ENCODE measurements at regions not wholly inside any gene's neighbourhood (a gene's known extent, or its start where the extent isn't known, plus 50 kb on each side); places are given as distances from the start of the nearest gene placed in this dataset.

DNA sequence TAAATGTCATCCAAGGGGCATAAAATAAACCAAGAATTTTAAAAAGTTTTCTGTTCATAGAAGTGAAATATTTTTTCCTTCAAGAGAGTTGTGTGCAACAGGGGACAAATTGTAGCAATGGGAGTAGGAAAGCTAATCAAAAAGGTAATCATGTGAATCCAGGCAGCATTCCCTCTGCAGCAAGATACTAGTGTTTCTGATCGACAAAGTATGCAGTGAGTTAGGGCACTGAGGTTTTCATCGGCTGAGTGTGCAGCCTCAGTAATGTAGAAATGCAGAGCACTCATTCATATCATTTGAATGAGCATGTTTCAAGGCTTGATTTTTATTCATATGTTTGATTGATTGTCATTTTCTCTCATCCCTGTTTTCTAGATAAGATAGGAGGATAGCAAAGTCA, 321.7 kb downstream of the PCDH7 start:
- no peaks in the 10 kb centered on the region for H3K36me3 ChIP-seq (ENCODE audit: insufficient read depth, low read length)
- no peak overlapping the region for H3K27ac Mint-ChIP-seq
- peaks cover 5% of the 10 kb centered on the region for H3K9me3 Mint-ChIP-seq
- DNase-seq, result no peak
- ChIA-PET CTCF (no interaction called here), POLR2A (no interaction called here)
- no peaks in the 10 kb centered on the region for H3K27me3 Mint-ChIP-seq
- no peaks in the 10 kb centered on the region for H3K4me1 ChIP-seq (ENCODE audit: insufficient read depth, low read length)
- H3K36me3 Mint-ChIP-seq (ENCODE audit: low read depth), result no peaks in the 10 kb centered on the region
- H3K4me3 Mint-ChIP-seq, result no peak overlapping the region
- ATAC-seq (ENCODE audit: poor library complexity), result no peak
- no peaks in the 10 kb centered on the region for H3K9me3 ChIP-seq (ENCODE audit: control insufficient read depth in 1 of 2, insufficient read depth in 1 of 2, low read length in 2 of 2)
- no peaks in the 10 kb centered on the region for H3K4me1 Mint-ChIP-seq (ENCODE audit: low read depth)
- no peak overlapping the region for H3K27ac ChIP-seq (ENCODE audit: low read depth in 1 of 2, low read length in 2 of 2)
- intact Hi-C loops (cut with DNase I, micrococcal nuclease), result no loop called here
- no peaks in the 10 kb centered on the region for H3K27me3 ChIP-seq (ENCODE audit: control insufficient read depth in 1 of 2, insufficient read depth in 2 of 2, low read length in 2 of 2)
- no peak overlapping the region for H3K4me3 ChIP-seq (ENCODE audit: low read length)
- TF ChIP-seq, protein P1, sequence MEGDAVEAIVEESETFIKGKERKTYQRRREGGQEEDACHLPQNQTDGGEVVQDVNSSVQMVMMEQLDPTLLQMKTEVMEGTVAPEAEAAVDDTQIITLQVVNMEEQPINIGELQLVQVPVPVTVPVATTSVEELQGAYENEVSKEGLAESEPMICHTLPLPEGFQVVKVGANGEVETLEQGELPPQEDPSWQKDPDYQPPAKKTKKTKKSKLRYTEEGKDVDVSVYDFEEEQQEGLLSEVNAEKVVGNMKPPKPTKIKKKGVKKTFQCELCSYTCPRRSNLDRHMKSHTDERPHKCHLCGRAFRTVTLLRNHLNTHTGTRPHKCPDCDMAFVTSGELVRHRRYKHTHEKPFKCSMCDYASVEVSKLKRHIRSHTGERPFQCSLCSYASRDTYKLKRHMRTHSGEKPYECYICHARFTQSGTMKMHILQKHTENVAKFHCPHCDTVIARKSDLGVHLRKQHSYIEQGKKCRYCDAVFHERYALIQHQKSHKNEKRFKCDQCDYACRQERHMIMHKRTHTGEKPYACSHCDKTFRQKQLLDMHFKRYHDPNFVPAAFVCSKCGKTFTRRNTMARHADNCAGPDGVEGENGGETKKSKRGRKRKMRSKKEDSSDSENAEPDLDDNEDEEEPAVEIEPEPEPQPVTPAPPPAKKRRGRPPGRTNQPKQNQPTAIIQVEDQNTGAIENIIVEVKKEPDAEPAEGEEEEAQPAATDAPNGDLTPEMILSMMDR (IDR thresholded peaks at IDR 0.05), result no peak

DNA sequence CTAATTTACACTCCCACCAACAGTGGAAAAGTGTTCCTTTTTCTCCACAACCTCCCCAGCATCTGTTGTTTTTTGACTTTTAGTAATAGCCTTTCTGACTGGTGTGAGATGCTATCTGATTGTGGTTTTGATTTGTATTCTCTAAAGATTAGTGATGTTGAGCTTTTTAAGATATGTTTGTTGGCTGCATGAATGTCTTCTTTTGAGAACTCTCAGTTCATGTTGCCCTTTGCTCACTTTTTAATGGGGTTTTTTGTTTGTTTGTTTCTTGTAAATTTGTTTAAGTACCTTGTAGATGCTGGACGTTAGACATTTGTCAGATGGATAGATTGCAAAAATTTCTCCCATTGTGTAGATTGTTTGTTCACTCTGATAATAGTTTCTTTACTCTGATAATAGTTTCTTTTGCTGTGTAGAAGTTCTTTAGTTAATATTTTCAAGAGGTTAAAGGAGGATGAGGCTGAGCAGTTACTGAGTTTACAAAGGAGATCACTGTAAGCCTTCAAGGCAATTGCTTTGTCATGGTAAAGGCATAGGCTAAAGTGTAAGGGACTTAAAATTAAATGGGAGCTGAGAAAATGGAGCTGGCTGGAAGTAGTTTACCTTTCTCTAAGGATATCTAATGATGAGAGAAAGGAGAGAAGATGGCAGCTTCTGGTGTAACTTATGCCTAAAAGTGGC, 323.4 kb downstream of the PCDH7 start:
- no peak for ATAC-seq (ENCODE audit: poor library complexity)
- Mint-ChIP-seq H3K27me3 (no peaks in the 10 kb centered on the region), H3K9me3 (peaks cover 5% of the 10 kb centered on the region), H3K36me3 (ENCODE audit: low read depth) (no peaks in the 10 kb centered on the region), H3K4me3 (no peak overlapping the region), H3K4me1 (ENCODE audit: low read depth) (no peaks in the 10 kb centered on the region), H3K27ac (no peak overlapping the region)
- Histone ChIP-seq H3K4me1 (ENCODE audit: insufficient read depth, low read length) (no peaks in the 10 kb centered on the region), H3K27me3 (ENCODE audit: control insufficient read depth in 1 of 2, insufficient read depth in 2 of 2, low read length in 2 of 2) (no peaks in the 10 kb centered on the region), H3K27ac (ENCODE audit: low read depth in 1 of 2, low read length in 2 of 2) (no peak overlapping the region), H3K36me3 (ENCODE audit: insufficient read depth, low read length) (no peaks in the 10 kb centered on the region), H3K4me3 (ENCODE audit: low read length) (no peak overlapping the region), H3K9me3 (ENCODE audit: control insufficient read depth in 1 of 2, insufficient read depth in 1 of 2, low read length in 2 of 2) (no peaks in the 10 kb centered on the region)
- CTCF ChIA-PET, result no interaction called here
- no peak for DNase-seq
- POLR2A ChIA-PET, result no interaction called here
- intact Hi-C loops (cut with DNase I, micrococcal nuclease), result no loop called here
- TF ChIP-seq, protein P1 (IDR thresholded peaks at IDR 0.05), result no peak

DNA sequence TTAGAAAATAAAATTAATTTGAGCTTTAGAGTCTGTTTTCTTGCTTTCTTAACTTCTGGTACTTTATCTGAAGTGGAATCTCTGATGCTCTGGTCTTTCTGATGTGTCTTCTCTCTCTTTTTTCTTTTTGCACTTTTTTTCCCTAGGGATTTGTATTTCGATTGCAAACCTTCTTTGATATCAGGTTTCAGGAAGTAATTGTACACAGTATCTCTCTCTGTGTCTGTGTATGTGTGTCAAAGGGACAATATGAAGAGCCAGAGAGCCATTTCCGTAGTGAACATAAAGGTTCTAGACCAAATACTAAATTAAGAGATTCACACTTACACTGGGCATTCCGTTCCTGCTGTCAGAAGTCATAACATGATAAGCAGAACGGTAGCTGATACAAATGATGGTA, 325.0 kb downstream of the PCDH7 start:
- Histone ChIP-seq H3K36me3 (ENCODE audit: insufficient read depth, low read length) (no peaks in the 10 kb centered on the region), H3K4me1 (ENCODE audit: insufficient read depth, low read length) (no peaks in the 10 kb centered on the region), H3K4me3 (ENCODE audit: low read length) (no peak overlapping the region), H3K27me3 (ENCODE audit: control insufficient read depth in 1 of 2, insufficient read depth in 2 of 2, low read length in 2 of 2) (no peaks in the 10 kb centered on the region), H3K27ac (ENCODE audit: low read depth in 1 of 2, low read length in 2 of 2) (no peak overlapping the region), H3K9me3 (ENCODE audit: control insufficient read depth in 1 of 2, insufficient read depth in 1 of 2, low read length in 2 of 2) (no peaks in the 10 kb centered on the region)
- Mint-ChIP-seq H3K36me3 (ENCODE audit: low read depth) (no peaks in the 10 kb centered on the region), H3K4me3 (no peak overlapping the region), H3K27ac (no peak overlapping the region), H3K9me3 (peaks cover 5% of the 10 kb centered on the region), H3K27me3 (no peaks in the 10 kb centered on the region), H3K4me1 (ENCODE audit: low read depth) (no peaks in the 10 kb centered on the region)
- intact Hi-C loops (cut with DNase I, micrococcal nuclease), result no loop called here
- ATAC-seq (ENCODE audit: poor library complexity) (no peak), DNase-seq (no peak)
- POLR2A ChIA-PET, result no interaction called here
- CTCF ChIA-PET, result no interaction called here
- TF ChIP-seq, protein P1 (IDR thresholded peaks at IDR 0.05), result no peak
